H1 (cell line): ENCODE measurements at regions not wholly inside any gene's neighbourhood (a gene's known extent, or its start where the extent isn't known, plus 50 kb on each side); places are given as distances from the start of the nearest gene placed in this dataset.

ENCODE experiments used
- JUN ChIP-seq: IDR thresholded peaks from 2 replicates; pipeline ENCODE4 v1.6.1; 2011; ENCODE audit warnings: low read depth, mild to moderate bottlenecking, improper control_type of control experiment, low read length
- KDM1A ChIP-seq: fragments of 200-600, 300-600 bp; sonication (generic); IDR thresholded peaks from 2 replicates; pipeline ENCODE4 v1.7.1; 2016; ENCODE audit warnings: mild to moderate bottlenecking, low read length, borderline replicate concordance
- POU5F1 ChIP-seq: IDR thresholded peaks from 2 replicates; pipeline ENCODE4 v1.6.1; 2011; ENCODE audit warnings: low read depth, mild to moderate bottlenecking, low read length, moderate library complexity
- SIRT6 ChIP-seq: IDR thresholded peaks from one replicate; pipeline ENCODE4 v1.7.1; 2012; ENCODE audit warnings: low read length, inconsistent platforms
- SP4 ChIP-seq: IDR thresholded peaks from 2 replicates; pipeline ENCODE4 v1.6.1; 2012; ENCODE audit warnings: low read length, inconsistent platforms
- TF ChIP-seq, protein P1 (sequence below): IDR thresholded peaks from 2 replicates; pipeline ENCODE4 v1.6.1; 2011; ENCODE audit warnings: low read length, improper control_type of control experiment

DNA sequence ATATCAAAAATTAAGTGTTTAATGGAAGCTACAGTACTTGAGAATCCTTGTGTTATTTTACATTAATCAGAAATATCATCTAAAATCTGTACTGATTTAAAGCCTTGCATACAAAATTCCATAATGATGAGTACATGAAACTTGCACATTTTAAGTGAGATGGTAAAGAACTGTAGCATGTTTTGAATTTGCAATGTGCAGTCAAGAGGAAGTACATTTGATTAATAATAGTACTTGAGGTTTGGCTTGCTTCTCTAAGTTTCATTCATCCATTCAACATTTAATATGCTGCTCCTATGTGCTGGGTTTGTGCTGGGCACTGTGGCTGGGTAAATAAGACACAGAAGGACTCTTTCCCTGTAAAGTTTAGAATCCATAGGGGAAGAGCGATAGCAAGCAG is 332.3 kb downstream of the CNTN3 start (continued):
- TF ChIP-seq, protein P1, sequence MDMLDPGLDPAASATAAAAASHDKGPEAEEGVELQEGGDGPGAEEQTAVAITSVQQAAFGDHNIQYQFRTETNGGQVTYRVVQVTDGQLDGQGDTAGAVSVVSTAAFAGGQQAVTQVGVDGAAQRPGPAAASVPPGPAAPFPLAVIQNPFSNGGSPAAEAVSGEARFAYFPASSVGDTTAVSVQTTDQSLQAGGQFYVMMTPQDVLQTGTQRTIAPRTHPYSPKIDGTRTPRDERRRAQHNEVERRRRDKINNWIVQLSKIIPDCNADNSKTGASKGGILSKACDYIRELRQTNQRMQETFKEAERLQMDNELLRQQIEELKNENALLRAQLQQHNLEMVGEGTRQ: no peak
- no peak for TF ChIP-seq SIRT6
- no peak for TF ChIP-seq SP4
- TF ChIP-seq KDM1A: no peak
- TF ChIP-seq JUN: no peak
- no peak for TF ChIP-seq POU5F1
